Loucy (cell line): ENCODE measurements at regions not wholly inside any gene's neighbourhood (a gene's known extent, or its start where the extent isn't known, plus 50 kb on each side); places are given as distances from the start of the nearest gene placed in this dataset.

Experiments used
- H2AFZ ChIP-seq: fragments of 200-600 bp; sonication (generic); 2 replicates; pipeline ENCODE4 v1.6.0; 2016; ENCODE audit warnings: antibody characterized with exemption, mild to moderate bottlenecking, low read length, moderate library complexity
- H3F3A ChIP-seq: fragments of 200-600 bp; 2 replicates; pipeline ENCODE4 v1.6.0; 2016; ENCODE audit warnings: antibody characterized with exemption, low read depth, mild to moderate bottlenecking
- H3K27me3 ChIP-seq: fragments of 200-600 bp; sonication (generic); 2 replicates; pipeline ENCODE4 v1.6.1; 2014; ENCODE audit warnings: low read length, mild to moderate bottlenecking; ENCODE audit not compliant: insufficient read depth, poor library complexity, severe bottlenecking
- H3K36me3 ChIP-seq: fragments of 200-600 bp; sonication (generic); 2 replicates; pipeline ENCODE4 v1.6.1; 2016; ENCODE audit warnings: low read length; ENCODE audit not compliant: insufficient read depth
- H3K4me1 ChIP-seq: fragments of 200-600 bp; sonication (generic); 2 replicates; pipeline ENCODE4 v1.5.1; 2014; ENCODE audit warnings: low read length, mild to moderate bottlenecking; ENCODE audit not compliant: insufficient read depth, poor library complexity, severe bottlenecking
- H3K4me2 ChIP-seq: fragments of 200-600 bp; sonication (generic); 2 replicates; pipeline ENCODE4 v1.6.0; 2014; ENCODE audit warnings: antibody characterized with exemption, low read length, low read depth, mild to moderate bottlenecking; ENCODE audit not compliant: poor library complexity, severe bottlenecking
- H3K4me3 ChIP-seq: fragments of 200-600 bp; sonication (generic); 2 replicates; pipeline ENCODE4 v1.5.1; 2014; ENCODE audit warnings: low read length, mild to moderate bottlenecking, mixed read lengths; ENCODE audit not compliant: poor library complexity, severe bottlenecking
- H3K79me2 ChIP-seq: fragments of 200-600 bp; sonication (generic); 2 replicates; pipeline ENCODE4 v1.6.1; 2014; ENCODE audit warnings: low read length; ENCODE audit not compliant: insufficient read depth
- H3K9ac ChIP-seq: fragments of 200-600 bp; sonication (generic); 2 replicates; pipeline ENCODE4 v1.6.0; 2014; ENCODE audit warnings: mild to moderate bottlenecking, low read depth, low read length, moderate library complexity; ENCODE audit not compliant: poor library complexity, severe bottlenecking
- H3K9me2 ChIP-seq: fragments of 200-600 bp; sonication (generic); replicated peaks from 2 replicates; pipeline ENCODE4 v1.6.1; 2016; ENCODE audit warnings: low read depth, low read length, mixed read lengths
- H3K9me3 ChIP-seq: fragments of 200-600 bp; sonication (generic); 2 replicates; pipeline ENCODE4 v1.6.1; 2014; ENCODE audit warnings: mild to moderate bottlenecking, antibody characterized with exemption, low read length, low read depth; ENCODE audit not compliant: insufficient read depth
- H4K20me1 ChIP-seq: fragments of 200-600 bp; sonication (generic); 2 replicates; pipeline ENCODE4 v1.6.0; 2014; ENCODE audit warnings: antibody characterized with exemption, low read length, mild to moderate bottlenecking; ENCODE audit not compliant: insufficient read depth, poor library complexity, severe bottlenecking
- EZH2phosphoT487 ChIP-seq: fragments of 200-600 bp; IDR thresholded peaks from 2 replicates; pipeline ENCODE4 v1.6.1; 2018; ENCODE audit warnings: antibody characterized with exemption, mild to moderate bottlenecking, moderate library complexity, borderline replicate concordance
- TF ChIP-seq, protein P1 (sequence below): fragments of 200-600 bp; sonication (generic); conservative IDR thresholded peaks from 2 replicates; pipeline ENCODE4 v1.5.1; 2014; ENCODE audit warnings: mild to moderate bottlenecking, antibody characterized with exemption, low read length

DNA sequence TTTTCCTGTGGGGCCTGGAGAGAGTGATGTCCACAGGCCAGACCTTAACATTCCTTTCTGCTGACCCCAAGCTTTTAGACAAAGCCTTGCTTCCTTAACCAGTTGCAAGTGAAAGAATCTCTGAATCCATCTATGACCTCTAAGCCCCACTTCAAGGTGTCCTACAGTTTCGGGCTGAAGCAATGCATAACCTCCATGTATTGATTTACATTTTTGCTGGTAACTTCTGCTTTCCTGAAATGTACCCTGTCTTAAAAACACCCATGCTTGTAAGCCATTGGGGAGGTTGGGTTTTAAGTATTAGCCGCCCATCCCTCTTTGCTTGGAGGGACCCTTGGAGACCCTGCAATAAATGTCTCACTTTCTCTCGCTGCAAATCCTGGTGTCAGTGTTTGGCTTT lies 190.6 kb downstream of the VRK1 start:
- H3K4me3 ChIP-seq, result no peak overlapping the region
- TF ChIP-seq, protein P1, sequence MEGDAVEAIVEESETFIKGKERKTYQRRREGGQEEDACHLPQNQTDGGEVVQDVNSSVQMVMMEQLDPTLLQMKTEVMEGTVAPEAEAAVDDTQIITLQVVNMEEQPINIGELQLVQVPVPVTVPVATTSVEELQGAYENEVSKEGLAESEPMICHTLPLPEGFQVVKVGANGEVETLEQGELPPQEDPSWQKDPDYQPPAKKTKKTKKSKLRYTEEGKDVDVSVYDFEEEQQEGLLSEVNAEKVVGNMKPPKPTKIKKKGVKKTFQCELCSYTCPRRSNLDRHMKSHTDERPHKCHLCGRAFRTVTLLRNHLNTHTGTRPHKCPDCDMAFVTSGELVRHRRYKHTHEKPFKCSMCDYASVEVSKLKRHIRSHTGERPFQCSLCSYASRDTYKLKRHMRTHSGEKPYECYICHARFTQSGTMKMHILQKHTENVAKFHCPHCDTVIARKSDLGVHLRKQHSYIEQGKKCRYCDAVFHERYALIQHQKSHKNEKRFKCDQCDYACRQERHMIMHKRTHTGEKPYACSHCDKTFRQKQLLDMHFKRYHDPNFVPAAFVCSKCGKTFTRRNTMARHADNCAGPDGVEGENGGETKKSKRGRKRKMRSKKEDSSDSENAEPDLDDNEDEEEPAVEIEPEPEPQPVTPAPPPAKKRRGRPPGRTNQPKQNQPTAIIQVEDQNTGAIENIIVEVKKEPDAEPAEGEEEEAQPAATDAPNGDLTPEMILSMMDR, result no peak
- no peak for TF ChIP-seq EZH2phosphoT487
- H3K79me2 ChIP-seq, result no peaks in the 10 kb centered on the region
- no peaks in the 10 kb centered on the region for H3K9me2 ChIP-seq
- no peaks in the 10 kb centered on the region for H3K27me3 ChIP-seq
- H3K9me3 ChIP-seq, result no peaks in the 10 kb centered on the region; the same call in 1 of the 2 replicates
- H3F3A ChIP-seq, result no peaks in the 10 kb centered on the region
- no peaks in the 10 kb centered on the region for H4K20me1 ChIP-seq
- H3K36me3 ChIP-seq, result no peaks in the 10 kb centered on the region
- no peaks in the 10 kb centered on the region for H3K4me1 ChIP-seq
- H2AFZ ChIP-seq, result no peak overlapping the region
- no peak overlapping the region for H3K9ac ChIP-seq
- no peak overlapping the region for H3K4me2 ChIP-seq

DNA sequence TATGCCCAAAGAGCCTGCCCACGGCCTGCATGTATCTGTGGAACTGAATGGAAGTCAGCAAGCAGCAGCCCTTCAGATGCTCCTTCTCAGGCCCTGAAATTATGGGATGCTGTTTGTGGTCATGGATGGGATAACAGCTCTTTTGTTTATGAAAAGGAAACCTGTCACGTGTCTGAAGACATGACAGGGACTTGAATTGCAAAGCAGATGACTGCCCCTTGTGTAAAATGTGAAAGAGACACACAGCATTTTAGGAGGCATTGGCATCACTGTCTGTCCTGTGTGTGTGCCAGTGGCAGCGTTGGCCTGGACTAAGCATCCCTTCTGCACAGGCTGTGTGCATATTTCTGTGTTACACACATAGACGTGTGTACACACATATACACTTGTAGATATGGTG lies 192.1 kb downstream of the VRK1 start:
- TF ChIP-seq EZH2phosphoT487, result no peak
- TF ChIP-seq, protein P1, result no peak
- no peaks in the 10 kb centered on the region for H3F3A ChIP-seq
- H2AFZ ChIP-seq, result no peak overlapping the region
- H3K4me3 ChIP-seq, result no peak overlapping the region
- no peaks in the 10 kb centered on the region for H3K27me3 ChIP-seq
- H4K20me1 ChIP-seq, result no peaks in the 10 kb centered on the region
- H3K4me1 ChIP-seq, result no peaks in the 10 kb centered on the region
- H3K79me2 ChIP-seq, result no peaks in the 10 kb centered on the region
- no peak overlapping the region for H3K9ac ChIP-seq
- no peaks in the 10 kb centered on the region for H3K36me3 ChIP-seq
- H3K9me2 ChIP-seq, result no peaks in the 10 kb centered on the region
- H3K4me2 ChIP-seq, result no peak overlapping the region
- H3K9me3 ChIP-seq, result no peaks in the 10 kb centered on the region; the same call in 1 of the 2 replicates

DNA sequence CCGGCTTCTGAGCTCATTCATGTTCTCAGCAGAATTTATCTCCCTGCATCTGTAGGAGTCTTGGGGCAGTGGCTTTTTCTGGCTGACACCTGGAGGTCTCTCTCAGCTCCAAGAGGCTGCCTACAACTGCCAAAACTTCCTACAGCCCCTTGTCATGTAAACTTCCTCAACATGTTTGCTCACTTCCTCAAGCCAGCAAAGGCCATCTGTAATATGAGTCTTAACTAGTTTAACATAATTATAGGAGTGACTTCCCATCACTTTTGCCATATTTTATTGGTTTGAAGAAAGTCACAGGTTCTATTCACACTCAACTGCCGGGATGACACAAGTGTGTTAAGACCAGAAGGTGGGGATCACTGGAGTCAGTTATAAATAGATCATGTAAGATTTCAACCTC lies 194.0 kb downstream of the VRK1 start:
- no peak overlapping the region for H2AFZ ChIP-seq
- TF ChIP-seq, protein P1, result no peak
- no peak for TF ChIP-seq EZH2phosphoT487
- no peaks in the 10 kb centered on the region for H3K4me1 ChIP-seq
- H3K4me2 ChIP-seq, result no peak overlapping the region
- H3K27me3 ChIP-seq, result no peaks in the 10 kb centered on the region
- H3K9ac ChIP-seq, result no peak overlapping the region
- no peaks in the 10 kb centered on the region for H3K9me2 ChIP-seq
- no peaks in the 10 kb centered on the region; the same call in 1 of the 2 replicates for H3K9me3 ChIP-seq
- no peaks in the 10 kb centered on the region for H3F3A ChIP-seq
- no peaks in the 10 kb centered on the region for H4K20me1 ChIP-seq
- H3K4me3 ChIP-seq, result no peak overlapping the region
- no peaks in the 10 kb centered on the region for H3K36me3 ChIP-seq
- H3K79me2 ChIP-seq, result no peaks in the 10 kb centered on the region
